Muscle layer of duodenum (tissue), 2 donors: ENCODE measurements at regions not wholly inside any gene's neighbourhood (a gene's known extent, or its start where the extent isn't known, plus 50 kb on each side); places are given as distances from the start of the nearest gene placed in this dataset.

Experiments
- H3K27ac ChIP-seq: one replicate; pipeline ENCODE4 v1.7.0; 2013; ENCODE audit warnings: mild to moderate bottlenecking, low read length
- H3K27me3 ChIP-seq: one replicate; pipeline ENCODE4 v1.7.0; 2013; ENCODE audit warnings: low read depth, mild to moderate bottlenecking, control low read depth, low read length
- H3K36me3 ChIP-seq, 2 donors: one replicate each; pipeline ENCODE4 v1.7.0; 2013; ENCODE audit warnings: low read length in 2 of 2, control low read depth in 1 of 2, mild to moderate bottlenecking in 1 of 2; ENCODE audit not compliant: insufficient read depth in 2 of 2, control insufficient read depth in 1 of 2
- H3K4me1 ChIP-seq, 2 donors: one replicate each; pipeline ENCODE4 v1.7.0; 2013; ENCODE audit warnings: low read length in 2 of 2, mild to moderate bottlenecking in 2 of 2, control low read depth in 1 of 2, moderate library complexity in 1 of 2; ENCODE audit not compliant: insufficient read depth in 2 of 2, control insufficient read depth in 1 of 2
- H3K4me3 ChIP-seq, 2 donors: one replicate each; pipeline ENCODE4 v1.7.0; 2013; ENCODE audit warnings: low read length in 2 of 2, low read depth in 1 of 2, mild to moderate bottlenecking in 1 of 2
- H3K9me3 ChIP-seq, 2 donors: one replicate each; pipeline ENCODE4 v1.7.0; 2013; ENCODE audit warnings: low read length in 2 of 2, control low read depth in 1 of 2, mild to moderate bottlenecking in 1 of 2; ENCODE audit not compliant: control insufficient read depth in 1 of 2
- donor health status: healthy.

GRCh38 chr18:6636091-6636490 is 93.4 kb upstream of the ARHGAP28 start:
- no peaks in the 10 kb centered on the region for H3K27me3 ChIP-seq
- H3K4me1 ChIP-seq, result no peaks in the 10 kb centered on the region
- no peak overlapping the region for H3K4me3 ChIP-seq
- H3K9me3 ChIP-seq, result peaks cover 0 to 2% of the 10 kb centered on the region in 2 donors
- H3K36me3 ChIP-seq, result no peaks in the 10 kb centered on the region
- no peak overlapping the region for H3K27ac ChIP-seq

GRCh38 chr18:6638447-6638846 is 91.1 kb upstream of the ARHGAP28 start:
- Histone ChIP-seq H3K36me3 (no peaks in the 10 kb centered on the region), H3K4me1 (no peaks in the 10 kb centered on the region), H3K9me3 (no peaks in the 10 kb centered on the region), H3K27me3 (no peaks in the 10 kb centered on the region), H3K27ac (no peak overlapping the region), H3K4me3 (no peak overlapping the region)

GRCh38 chr18:6639305-6639704 is 90.2 kb upstream of the ARHGAP28 start:
- no peaks in the 10 kb centered on the region for H3K9me3 ChIP-seq

GRCh38 chr18:6644836-6645627 is 84.5 kb upstream of the ARHGAP28 start:
- Histone ChIP-seq H3K27ac (no peak overlapping the region), H3K9me3 (no peaks in the 10 kb centered on the region), H3K4me3 (no peak overlapping the region), H3K27me3 (no peaks in the 10 kb centered on the region), H3K4me1 (peaks cover 0 to 13% of the 10 kb centered on the region in 2 donors), H3K36me3 (no peaks in the 10 kb centered on the region)

More at GRCh38 chr18:6639305-6639704, 90.2 kb upstream of the ARHGAP28 start:
- Histone ChIP-seq H3K27me3 (no peaks in the 10 kb centered on the region), H3K4me1 (no peaks in the 10 kb centered on the region), H3K36me3 (no peaks in the 10 kb centered on the region), H3K4me3 (no peak overlapping the region), H3K27ac (no peak overlapping the region)

- no peaks in the 10 kb centered on the region for H3K36me3 ChIP-seq
- peaks cover 0 to 14% of the 10 kb centered on the region in 2 donors for H3K4me1 ChIP-seq
- H3K9me3 ChIP-seq, result no peaks in the 10 kb centered on the region
- no peaks in the 10 kb centered on the region for H3K27me3 ChIP-seq
- H3K4me3 ChIP-seq, result no peak overlapping the region
- H3K27ac ChIP-seq, result no peak overlapping the region
Measured at GRCh38 chr18:6646801-6647200, 82.7 kb upstream of the ARHGAP28 start.

GRCh38 chr18:6648581-6648980 is 80.9 kb upstream of the ARHGAP28 start:
- Histone ChIP-seq H3K9me3 (no peaks in the 10 kb centered on the region), H3K36me3 (no peaks in the 10 kb centered on the region), H3K27ac (no peak overlapping the region), H3K4me1 (peaks cover 0 to 14% of the 10 kb centered on the region in 2 donors), H3K4me3 (no peak overlapping the region), H3K27me3 (no peaks in the 10 kb centered on the region)

GRCh38 chr18:6649421-6650126 is 79.9 kb upstream of the ARHGAP28 start:
- Histone ChIP-seq H3K27me3 (no peaks in the 10 kb centered on the region), H3K4me1 (peaks cover 0 to 14% of the 10 kb centered on the region in 2 donors), H3K9me3 (no peaks in the 10 kb centered on the region), H3K4me3 (no peak overlapping the region), H3K27ac (no peak overlapping the region), H3K36me3 (no peaks in the 10 kb centered on the region)

GRCh38 chr18:6650127-6650507 is 79.4 kb upstream of the ARHGAP28 start:
- no peak overlapping the region for H3K27ac ChIP-seq
- H3K4me3 ChIP-seq, result no peak overlapping the region
- H3K4me1 ChIP-seq, result peaks cover 0 to 14% of the 10 kb centered on the region in 2 donors
- H3K36me3 ChIP-seq, result no peaks in the 10 kb centered on the region
- H3K9me3 ChIP-seq, result no peaks in the 10 kb centered on the region
- no peaks in the 10 kb centered on the region for H3K27me3 ChIP-seq

- peaks cover 0 to 14% of the 10 kb centered on the region in 2 donors for H3K4me1 ChIP-seq
- H3K9me3 ChIP-seq, result no peaks in the 10 kb centered on the region
- H3K4me3 ChIP-seq, result no peak overlapping the region
- H3K27me3 ChIP-seq, result no peaks in the 10 kb centered on the region
- no peaks in the 10 kb centered on the region for H3K36me3 ChIP-seq
- no peak overlapping the region for H3K27ac ChIP-seq
Measured at GRCh38 chr18:6650747-6651146, 78.8 kb upstream of the ARHGAP28 start.

GRCh38 chr18:6652098-6652497 is 77.4 kb upstream of the ARHGAP28 start:
- H3K27me3 ChIP-seq, result no peaks in the 10 kb centered on the region
- no peak overlapping the region for H3K4me3 ChIP-seq
- no peak overlapping the region for H3K27ac ChIP-seq
- peaks cover 0 to 6% of the 10 kb centered on the region in 2 donors for H3K4me1 ChIP-seq
- peaks cover 0 to 4% of the 10 kb centered on the region in 2 donors for H3K9me3 ChIP-seq
- H3K36me3 ChIP-seq, result no peaks in the 10 kb centered on the region

- Histone ChIP-seq H3K27me3 (no peaks in the 10 kb centered on the region), H3K4me3 (no peak overlapping the region), H3K4me1 (peaks cover 0 to 5% of the 10 kb centered on the region in 2 donors), H3K9me3 (peaks cover 0 to 4% of the 10 kb centered on the region in 2 donors), H3K36me3 (no peaks in the 10 kb centered on the region), H3K27ac (no peak overlapping the region)
Measured at GRCh38 chr18:6653880-6654279, 75.6 kb upstream of the ARHGAP28 start.
